IPS DF 19.7 (cell line): ENCODE measurements at regions not wholly inside any gene's neighbourhood (a gene's known extent, or its start where the extent isn't known, plus 50 kb on each side); places are given as distances from the start of the nearest gene placed in this dataset.

Experiments used
- DNase-seq: peaks from one replicate; pipeline ENCODE4 v3.0.0-alpha.2; 2013; ENCODE audit warnings: low read depth, low spot score

GRCh38 chr6:26197933-26198721 is 110.9 kb downstream of the HFE start:
- no peak for DNase-seq

GRCh38 chr6:26198722-26199056 is 111.5 kb downstream of the HFE start:
- DNase-seq = no peak

GRCh38 chr6:26199057-26199772 is 112.0 kb downstream of the HFE start:
- no peak for DNase-seq

GRCh38 chr6:26199773-26200764 is 112.8 kb downstream of the HFE start:
- no peak for DNase-seq

GRCh38 chr6:26200918-26201721 is 113.9 kb downstream of the HFE start:
- no peak for DNase-seq

GRCh38 chr6:26202201-26202611 is 115.0 kb downstream of the HFE start:
- DNase-seq = no peak

- no peak for DNase-seq
These were observed 115.8 kb downstream of the HFE start for GRCh38 chr6:26202811-26203583.

- peak; percentile 96 for DNase-seq
These were observed 117.3 kb downstream of the HFE start for GRCh38 chr6:26204332-26205160.

- no peak for DNase-seq
These were observed 118.0 kb downstream of the HFE start for GRCh38 chr6:26205161-26205624.

- DNase-seq = no peak
These were observed 118.7 kb downstream of the HFE start for GRCh38 chr6:26205625-26206574.

- no peak for DNase-seq
These were observed 119.9 kb downstream of the HFE start for GRCh38 chr6:26206868-26207801.

- no peak for DNase-seq
These were observed 124.7 kb downstream of the HFE start for GRCh38 chr6:26211963-26212362.

- DNase-seq = no peak
These were observed 126.3 kb downstream of the HFE start for GRCh38 chr6:26213334-26214075.

- no peak for DNase-seq
These were observed 127.8 kb downstream of the HFE start for GRCh38 chr6:26214803-26215584.

- DNase-seq = no peak
These were observed 128.5 kb downstream of the HFE start for GRCh38 chr6:26215585-26216358.
